ENCODE measurements at regions not wholly inside any gene's neighbourhood (a gene's known extent, or its start where the extent isn't known, plus 50 kb on each side); places are given as distances from the start of the nearest gene placed in this dataset.

DNA sequence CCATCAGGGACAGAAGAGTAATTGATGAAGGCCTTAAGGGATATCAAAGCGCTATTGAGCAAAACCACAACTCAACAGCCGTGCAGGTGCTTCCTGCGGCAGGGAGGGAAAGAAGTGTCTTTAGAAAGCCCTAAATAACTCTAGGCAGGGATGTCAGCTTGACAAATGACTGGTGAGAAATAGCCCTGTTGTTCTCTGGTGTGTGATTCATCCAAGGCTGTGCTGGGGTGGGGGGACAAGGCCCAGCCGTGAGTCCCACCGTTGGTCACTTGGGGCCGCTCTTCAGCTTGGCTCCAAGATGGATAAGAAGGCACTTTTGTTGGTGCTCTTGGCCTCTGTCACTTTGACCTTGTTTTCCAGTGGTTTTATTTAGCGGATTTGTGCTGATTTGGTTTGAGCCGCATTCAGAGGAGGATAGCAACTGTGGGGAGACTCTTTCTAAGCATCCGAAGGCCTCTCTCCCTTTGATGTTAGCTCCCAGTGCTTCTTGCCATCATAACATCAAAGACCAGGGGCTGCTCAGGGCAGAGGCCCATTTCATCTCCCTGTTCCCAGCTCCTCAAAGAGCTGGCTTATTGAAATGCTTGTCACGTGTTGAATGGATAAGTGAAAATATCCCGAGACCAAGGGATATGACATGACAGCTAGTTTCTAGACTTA, 130.3 kb upstream of the SERP2 start:
- no peak for TF ChIP-seq CTCF (IDR thresholded peaks at IDR 0.05)
- no peak for TF ChIP-seq POLR2A (IDR thresholded peaks at IDR 0.05)
- no peak for TF ChIP-seq POLR2AphosphoS5 (IDR thresholded peaks at IDR 0.05)

All from sigmoid colon (tissue), 4 donors.